GM23248 (cell line): ENCODE measurements at regions not wholly inside any gene's neighbourhood (a gene's known extent, or its start where the extent isn't known, plus 50 kb on each side); places are given as distances from the start of the nearest gene placed in this dataset.

Experiments used
- DNase-seq: peaks from one replicate; pipeline ENCODE4 v3.0.0-alpha.2; 2015
- H2AFZ ChIP-seq: fragments of 200-600 bp; sonication (generic); 2 replicates; pipeline ENCODE4 v1.6.1; 2016; ENCODE audit warnings: antibody characterized with exemption
- H3F3A ChIP-seq: fragments of 200-600 bp; sonication (generic); 2 replicates; pipeline ENCODE4 v1.6.1; 2016; ENCODE audit warnings: mild to moderate bottlenecking, antibody characterized with exemption, mixed run types; ENCODE audit not compliant: insufficient read depth
- H3K27ac ChIP-seq: fragments of 200-600 bp; sonication (generic); 2 replicates; pipeline ENCODE4 v1.5.1; 2016; ENCODE audit warnings: mild to moderate bottlenecking
- H3K27me3 ChIP-seq: fragments of 200-600 bp; sonication (generic); replicated peaks from 2 replicates; pipeline ENCODE4 v1.6.1; 2016; ENCODE audit warnings: mild to moderate bottlenecking; ENCODE audit not compliant: insufficient read depth
- H3K36me3 ChIP-seq: fragments of 200-600 bp; sonication (generic); 2 replicates; pipeline ENCODE4 v1.6.1; 2016; ENCODE audit warnings: low read depth, mild to moderate bottlenecking
- H3K4me1 ChIP-seq: fragments of 200-600 bp; sonication (generic); 2 replicates; pipeline ENCODE4 v1.6.1; 2016; ENCODE audit warnings: mild to moderate bottlenecking; ENCODE audit not compliant: insufficient read depth
- H3K4me2 ChIP-seq: fragments of 200-600 bp; sonication (generic); one replicate; pipeline ENCODE4 v1.6.1; 2016; ENCODE audit warnings: mild to moderate bottlenecking; ENCODE audit not compliant: unreplicated experiment
- H3K4me3 ChIP-seq: fragments of 200-600 bp; sonication (generic); 2 replicates; pipeline ENCODE4 v1.5.1; 2016; ENCODE audit warnings: mild to moderate bottlenecking
- H3K79me2 ChIP-seq: fragments of 200-600 bp; sonication (generic); 2 replicates; pipeline ENCODE4 v1.6.1; 2016; ENCODE audit warnings: mild to moderate bottlenecking; ENCODE audit not compliant: insufficient read depth
- H3K9ac ChIP-seq: fragments of 200-600 bp; sonication (generic); 2 replicates; pipeline ENCODE4 v1.6.1; 2016; ENCODE audit warnings: mild to moderate bottlenecking
- H3K9me2 ChIP-seq: fragments of 200-600 bp; sonication (generic); 2 replicates; pipeline ENCODE4 v1.6.1; 2016; ENCODE audit warnings: mixed run types, mild to moderate bottlenecking, moderate library complexity; ENCODE audit not compliant: insufficient read depth
- H3K9me3 ChIP-seq: fragments of 200-600 bp; sonication (generic); one replicate; pipeline ENCODE4 v1.6.1; 2017; ENCODE audit warnings: low read depth
- H4K20me1 ChIP-seq: fragments of 200-600 bp; sonication (generic); 2 replicates; pipeline ENCODE4 v1.6.0; 2016; ENCODE audit not compliant: insufficient read depth
- EZH2 ChIP-seq: fragments of 200-600 bp; sonication (generic); IDR thresholded peaks from 2 replicates; pipeline ENCODE4 v1.6.1; 2018; ENCODE audit warnings: antibody characterized with exemption, mild to moderate bottlenecking; ENCODE audit not compliant: insufficient read depth, poor library complexity, severe bottlenecking
- EZH2phosphoT487 ChIP-seq: fragments of 200-600 bp; sonication (generic); IDR thresholded peaks from 2 replicates; pipeline ENCODE4 v1.6.1; 2018; ENCODE audit warnings: antibody characterized with exemption, moderate library complexity, mild to moderate bottlenecking, low read depth; ENCODE audit not compliant: insufficient read depth
- WGBS, 2 experiments: methylation state at CpG; one replicate each; pipeline ENCODE4 v1.1.6; 2015 to 2017; ENCODE audit warnings: low lambda C conversion rate in 2 of 2, low coverage in 1 of 2; ENCODE audit errors: missing lambda C conversion rate in 2 of 2; 5-methylcytosine and 5-hydroxymethylcytosine counted together
- in situ Hi-C: fragments of 300-500 bp; cut with MboI; formaldehyde crosslinking; loops from 2 replicates; pipeline ENCODE4 v1.15.0; 2020

GRCh38 chr9:74132986-74133385 is 364.1 kb upstream of the RORB start:
- Histone ChIP-seq H3K9me2 (no peaks in the 10 kb centered on the region), H3K36me3 (no peaks in the 10 kb centered on the region), H3K27ac (no peak overlapping the region), H3K4me1 (no peaks in the 10 kb centered on the region), H2AFZ (no peak overlapping the region), H3F3A (no peaks in the 10 kb centered on the region), H3K79me2 (no peaks in the 10 kb centered on the region), H4K20me1 (no peaks in the 10 kb centered on the region), H3K9ac (no peak overlapping the region), H3K27me3 (no peaks in the 10 kb centered on the region), H3K4me2 (no peak overlapping the region), H3K4me3 (no peak overlapping the region), H3K9me3 (no peaks in the 10 kb centered on the region)
- TF ChIP-seq EZH2phosphoT487 (no peak), EZH2 (no peak)
- in situ Hi-C loops: no loop called here
- 49 to 52% methylated on average over 7 of the region's 7 CpGs for WGBS, 2 experiments
- no peak for DNase-seq

GRCh38 chr9:74133921-74134320 is 363.2 kb upstream of the RORB start:
- H3K9ac ChIP-seq: no peak overlapping the region
- H3K9me2 ChIP-seq: no peaks in the 10 kb centered on the region
- H3K4me3 ChIP-seq: no peak overlapping the region
- no peak for TF ChIP-seq EZH2
- no peak for TF ChIP-seq EZH2phosphoT487
- no peak overlapping the region for H3K4me2 ChIP-seq
- no peaks in the 10 kb centered on the region for H3K79me2 ChIP-seq
- no peaks in the 10 kb centered on the region for H3K9me3 ChIP-seq
- WGBS, 2 experiments: 39 to 44% methylated on average over 6 of the region's 6 CpGs
- in situ Hi-C loops: no loop called here
- H2AFZ ChIP-seq: no peak overlapping the region
- H3K4me1 ChIP-seq: no peaks in the 10 kb centered on the region
- H3F3A ChIP-seq: no peaks in the 10 kb centered on the region
- H3K36me3 ChIP-seq: no peaks in the 10 kb centered on the region
- H3K27me3 ChIP-seq: no peaks in the 10 kb centered on the region
- DNase-seq: no peak
- H3K27ac ChIP-seq: no peak overlapping the region
- no peaks in the 10 kb centered on the region for H4K20me1 ChIP-seq

GRCh38 chr9:74138182-74138581 is 359.0 kb upstream of the RORB start:
- no peak for DNase-seq
- H3F3A ChIP-seq: no peaks in the 10 kb centered on the region

GRCh38 chr9:74140141-74140540 is 357.0 kb upstream of the RORB start:
- H2AFZ ChIP-seq: no peak overlapping the region
- H3K36me3 ChIP-seq: no peaks in the 10 kb centered on the region
- no peaks in the 10 kb centered on the region for H3K79me2 ChIP-seq
- WGBS, 2 experiments: 14 to 20% methylated on average over 2 of the region's 2 CpGs
- H3K27me3 ChIP-seq: no peaks in the 10 kb centered on the region
- H3K9me2 ChIP-seq: no peaks in the 10 kb centered on the region
- no peak overlapping the region for H3K4me2 ChIP-seq
- no peaks in the 10 kb centered on the region for H3K4me1 ChIP-seq
- H3K9ac ChIP-seq: no peak overlapping the region
- in situ Hi-C loops: loop anchor here (10.0 kb wide), 1 partner anchor 65 kb away; no protein-coding TSS in a partner anchor
- DNase-seq: no peak
- no peaks in the 10 kb centered on the region for H3K9me3 ChIP-seq
- H3K4me3 ChIP-seq: no peak overlapping the region
- no peak overlapping the region for H3K27ac ChIP-seq
- no peaks in the 10 kb centered on the region for H4K20me1 ChIP-seq
- no peaks in the 10 kb centered on the region for H3F3A ChIP-seq
- TF ChIP-seq EZH2phosphoT487: no peak
- TF ChIP-seq EZH2: no peak

More at GRCh38 chr9:74138182-74138581, 359.0 kb upstream of the RORB start:
- no peak overlapping the region for H2AFZ ChIP-seq
- no peaks in the 10 kb centered on the region for H4K20me1 ChIP-seq
- 26% methylated on average over 2 of the region's 2 CpGs for WGBS, 2 experiments
- H3K36me3 ChIP-seq: no peaks in the 10 kb centered on the region
- no peak overlapping the region for H3K4me3 ChIP-seq
- H3K79me2 ChIP-seq: no peaks in the 10 kb centered on the region
- no peak overlapping the region for H3K27ac ChIP-seq
- H3K9me2 ChIP-seq: no peaks in the 10 kb centered on the region
- H3K9me3 ChIP-seq: no peaks in the 10 kb centered on the region
- TF ChIP-seq EZH2: no peak
- no peak for TF ChIP-seq EZH2phosphoT487
- H3K9ac ChIP-seq: no peak overlapping the region
- in situ Hi-C loops: no loop called here
- no peaks in the 10 kb centered on the region for H3K27me3 ChIP-seq
- no peak overlapping the region for H3K4me2 ChIP-seq
- no peaks in the 10 kb centered on the region for H3K4me1 ChIP-seq

- in situ Hi-C loops: loop anchor here (10.0 kb wide), 1 partner anchor 57 kb away; no protein-coding TSS in a partner anchor
- Histone ChIP-seq H4K20me1 (no peaks in the 10 kb centered on the region), H3K9ac (no peak overlapping the region), H3K36me3 (no peaks in the 10 kb centered on the region), H3K27ac (no peak overlapping the region), H3K4me1 (no peaks in the 10 kb centered on the region), H3K9me2 (no peaks in the 10 kb centered on the region), H3K4me2 (no peak overlapping the region), H3K9me3 (no peaks in the 10 kb centered on the region), H3K27me3 (no peaks in the 10 kb centered on the region), H2AFZ (no peak overlapping the region), H3F3A (no peaks in the 10 kb centered on the region), H3K79me2 (no peaks in the 10 kb centered on the region), H3K4me3 (no peak overlapping the region)
- TF ChIP-seq EZH2phosphoT487 (no peak), EZH2 (no peak)
- no peak for DNase-seq
- WGBS, 2 experiments: 30 to 33% methylated on average over 1 of the region's 1 CpG
Observed at GRCh38 chr9:74147906-74148305, 349.2 kb upstream of the RORB start.
